ENCODE measurements at regions not wholly inside any gene's neighbourhood (a gene's known extent, or its start where the extent isn't known, plus 50 kb on each side); places are given as distances from the start of the nearest gene placed in this dataset.

DNA sequence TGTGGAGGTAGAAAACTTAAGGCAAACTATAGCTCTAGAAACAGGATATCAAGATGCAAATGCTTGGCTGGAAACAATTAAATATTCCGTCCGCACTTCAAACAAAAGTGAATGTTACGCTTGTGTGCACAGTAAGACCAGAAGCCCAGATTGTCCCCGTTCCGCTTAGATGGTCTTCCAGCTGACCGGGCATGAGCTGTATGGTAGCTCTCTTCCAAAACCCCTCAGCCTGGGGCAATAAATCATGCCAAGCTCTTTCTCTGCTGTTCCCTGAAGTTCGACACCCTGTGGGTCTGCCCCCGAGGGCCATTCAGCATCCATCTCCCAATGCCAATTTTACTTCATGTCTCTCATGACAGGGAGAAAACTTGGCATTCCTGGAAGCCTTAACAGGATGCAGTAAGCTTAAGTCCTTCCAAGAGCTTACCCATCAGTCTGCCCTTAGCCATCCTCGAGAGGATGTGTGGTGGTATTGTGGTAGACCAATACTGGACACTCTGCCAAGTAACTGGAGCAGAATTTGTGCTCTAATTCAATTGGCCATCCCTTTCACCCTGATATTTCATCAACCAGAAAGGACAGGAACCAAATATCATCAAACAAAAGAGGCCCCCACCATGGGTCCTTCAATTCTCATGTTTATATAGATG, 70.7 kb upstream of the RANBP6 start:
- intact Hi-C loops (cut with micrococcal nuclease): no loop called here
- no peak overlapping the region for H3K4me3 ChIP-seq (ENCODE audit: low read length)
- no peak overlapping the region for H3K9ac ChIP-seq (ENCODE audit: low read length)
- POLR2A ChIA-PET (ENCODE audit: unreplicated experiment): no interaction called here
- H3K9me3 ChIP-seq (ENCODE audit: low read length): no peaks in the 10 kb centered on the region
- no peaks in the 10 kb centered on the region for H3K9me2 ChIP-seq (replicated peaks; ENCODE audit: low read length)
- no peaks in the 10 kb centered on the region for H3K79me2 ChIP-seq (ENCODE audit: low read length)
- CTCF ChIA-PET: no interaction called here
- no peak overlapping the region for H3K4me2 ChIP-seq (ENCODE audit: low read length)
- H3K36me3 ChIP-seq (ENCODE audit: low read depth, low read length): no peaks in the 10 kb centered on the region
- H3K27ac ChIP-seq (ENCODE audit: low read length): no peak overlapping the region
- no peak for TF ChIP-seq EZH2 (IDR thresholded peaks at IDR 0.05; ENCODE audit: low read length, unreplicated experiment)
- ATAC-seq: no peak
- no peaks in the 10 kb centered on the region for H3F3A ChIP-seq (ENCODE audit: low read length, unreplicated experiment)
- no TSS peak for BruUV-seq (replicated peaks)
- H3K4me1 ChIP-seq (ENCODE audit: insufficient read depth, low read length): no peaks in the 10 kb centered on the region
- no peaks in the 10 kb centered on the region for H4K20me1 ChIP-seq (ENCODE audit: low read length)
- H2AFZ ChIP-seq (ENCODE audit: low read length): no peak overlapping the region
- H3K27me3 ChIP-seq (ENCODE audit: low read length): no peaks in the 10 kb centered on the region
- DNase-seq: no peak

DNA sequence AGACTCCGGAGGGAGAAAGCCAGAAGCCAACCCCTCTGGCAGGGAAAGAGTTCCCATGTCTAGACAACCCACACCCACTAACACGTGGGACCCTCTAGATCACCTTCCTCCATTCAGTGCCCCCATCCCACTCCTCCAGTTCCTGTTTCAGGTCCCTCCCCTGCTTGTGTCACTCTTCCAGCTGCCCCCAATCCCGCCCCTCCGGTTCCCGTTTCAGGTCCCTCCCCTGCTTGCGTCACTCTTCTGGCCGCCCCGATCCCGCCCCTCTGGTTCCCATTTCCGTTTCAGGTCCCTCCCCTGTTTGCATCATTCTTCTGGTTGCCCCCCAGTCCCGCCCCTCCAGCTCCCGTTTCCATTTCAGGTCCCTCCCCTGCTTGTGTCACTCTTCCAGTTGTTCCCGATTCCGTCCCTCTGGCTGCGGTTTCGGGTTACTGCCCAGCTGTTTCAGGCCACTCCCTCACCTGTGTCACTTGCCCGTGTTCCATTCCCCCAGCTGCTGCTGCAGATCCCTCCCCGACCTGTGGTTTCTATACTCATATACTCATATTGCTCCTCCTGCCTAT, 64.8 kb upstream of the RANBP6 start:
- Histone ChIP-seq H3K27ac (ENCODE audit: low read length) (peak overlapping the region; percentile 54), H3K4me1 (ENCODE audit: insufficient read depth, low read length) (peaks cover 11% of the 10 kb centered on the region), H3K36me3 (ENCODE audit: low read depth, low read length) (no peaks in the 10 kb centered on the region), H3K4me3 (ENCODE audit: low read length) (peak overlapping the region; percentile 62), H3F3A (ENCODE audit: low read length, unreplicated experiment) (no peaks in the 10 kb centered on the region), H4K20me1 (ENCODE audit: low read length) (no peaks in the 10 kb centered on the region), H3K9me2 (replicated peaks; ENCODE audit: low read length) (no peaks in the 10 kb centered on the region), H3K79me2 (ENCODE audit: low read length) (no peaks in the 10 kb centered on the region), H3K4me2 (ENCODE audit: low read length) (peak overlapping the region; percentile 73), H3K27me3 (ENCODE audit: low read length) (no peaks in the 10 kb centered on the region), H2AFZ (ENCODE audit: low read length) (peak overlapping the region; percentile 78), H3K9ac (ENCODE audit: low read length) (peak overlapping the region; percentile 61), H3K9me3 (ENCODE audit: low read length) (no peaks in the 10 kb centered on the region)
- no TSS peak for BruUV-seq (replicated peaks)
- POLR2A ChIA-PET (ENCODE audit: unreplicated experiment): interaction anchor here (0.6 kb wide), 4 partner anchors 72 to 461 kb away, joined by 5 to 13 read pairs (median 12); a partner anchor contains a TSS
- DNase-seq (peak; percentile 92), ATAC-seq (peak; percentile 93)
- intact Hi-C loops (cut with micrococcal nuclease): loop anchor here (1.0 kb wide), 1 partner anchor 22 kb away; no protein-coding TSS in a partner anchor
- CTCF ChIA-PET: interaction anchor here (0.6 to 1.2 kb wide), 4 partner anchors 26 to 226 kb away, joined by 3 to 5 read pairs (median 4); no protein-coding TSS in a partner anchor
- TF ChIP-seq EZH2 (IDR thresholded peaks at IDR 0.05; ENCODE audit: low read length, unreplicated experiment) (no peak), EZH2phosphoT487 (IDR thresholded peaks at IDR 0.05; ENCODE audit: borderline replicate concordance, low read length) (no peak)
- TF ChIP-seq, protein P1, sequence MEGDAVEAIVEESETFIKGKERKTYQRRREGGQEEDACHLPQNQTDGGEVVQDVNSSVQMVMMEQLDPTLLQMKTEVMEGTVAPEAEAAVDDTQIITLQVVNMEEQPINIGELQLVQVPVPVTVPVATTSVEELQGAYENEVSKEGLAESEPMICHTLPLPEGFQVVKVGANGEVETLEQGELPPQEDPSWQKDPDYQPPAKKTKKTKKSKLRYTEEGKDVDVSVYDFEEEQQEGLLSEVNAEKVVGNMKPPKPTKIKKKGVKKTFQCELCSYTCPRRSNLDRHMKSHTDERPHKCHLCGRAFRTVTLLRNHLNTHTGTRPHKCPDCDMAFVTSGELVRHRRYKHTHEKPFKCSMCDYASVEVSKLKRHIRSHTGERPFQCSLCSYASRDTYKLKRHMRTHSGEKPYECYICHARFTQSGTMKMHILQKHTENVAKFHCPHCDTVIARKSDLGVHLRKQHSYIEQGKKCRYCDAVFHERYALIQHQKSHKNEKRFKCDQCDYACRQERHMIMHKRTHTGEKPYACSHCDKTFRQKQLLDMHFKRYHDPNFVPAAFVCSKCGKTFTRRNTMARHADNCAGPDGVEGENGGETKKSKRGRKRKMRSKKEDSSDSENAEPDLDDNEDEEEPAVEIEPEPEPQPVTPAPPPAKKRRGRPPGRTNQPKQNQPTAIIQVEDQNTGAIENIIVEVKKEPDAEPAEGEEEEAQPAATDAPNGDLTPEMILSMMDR (conservative IDR thresholded peaks at IDR 0.05; ENCODE audit: low read depth, low read length): no peak

DNA sequence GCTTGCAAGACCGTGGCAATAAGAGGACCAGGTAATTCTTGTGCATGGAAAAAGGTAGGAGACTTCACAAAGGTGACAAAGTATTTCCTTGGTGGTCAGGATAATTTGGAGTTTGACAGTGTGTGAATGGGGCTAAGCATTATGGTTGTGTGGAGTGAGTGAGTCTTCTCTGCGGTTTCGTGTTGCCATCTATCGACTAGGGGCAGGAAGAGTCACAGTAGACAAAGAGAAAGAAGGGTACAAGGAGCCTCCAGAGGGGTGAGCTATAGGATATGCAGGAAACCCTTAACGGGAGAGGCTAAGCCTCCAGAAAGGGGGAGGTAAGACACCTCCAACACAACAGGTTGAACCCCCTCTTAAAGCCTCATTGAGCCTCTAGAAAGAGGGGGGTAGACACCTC, 64.0 kb upstream of the RANBP6 start:
- Histone ChIP-seq H2AFZ (ENCODE audit: low read length) (no peak overlapping the region), H3K4me1 (ENCODE audit: insufficient read depth, low read length) (peaks cover 12% of the 10 kb centered on the region), H3K4me3 (ENCODE audit: low read length) (peak overlapping the region; percentile 62), H4K20me1 (ENCODE audit: low read length) (no peaks in the 10 kb centered on the region), H3K79me2 (ENCODE audit: low read length) (no peaks in the 10 kb centered on the region), H3K9me3 (ENCODE audit: low read length) (no peaks in the 10 kb centered on the region), H3F3A (ENCODE audit: low read length, unreplicated experiment) (no peaks in the 10 kb centered on the region), H3K36me3 (ENCODE audit: low read depth, low read length) (no peaks in the 10 kb centered on the region), H3K27me3 (ENCODE audit: low read length) (no peaks in the 10 kb centered on the region), H3K4me2 (ENCODE audit: low read length) (peak overlapping the region; percentile 73), H3K27ac (ENCODE audit: low read length) (no peak overlapping the region; the same call in 1 of the 2 replicates), H3K9me2 (replicated peaks; ENCODE audit: low read length) (no peaks in the 10 kb centered on the region), H3K9ac (ENCODE audit: low read length) (peak overlapping the region; percentile 61; the same call in 1 of the 2 replicates)
- no TSS peak for BruUV-seq (replicated peaks)
- TF ChIP-seq, protein P1 (conservative IDR thresholded peaks at IDR 0.05; ENCODE audit: low read depth, low read length): no peak
- TF ChIP-seq EZH2phosphoT487 (IDR thresholded peaks at IDR 0.05; ENCODE audit: borderline replicate concordance, low read length): no peak
- TF ChIP-seq EZH2 (IDR thresholded peaks at IDR 0.05; ENCODE audit: low read length, unreplicated experiment): no peak
- intact Hi-C loops (cut with micrococcal nuclease): loop anchor here (10.0 kb wide), 1 partner anchor 55 kb away; no protein-coding TSS in a partner anchor
- ChIA-PET POLR2A (ENCODE audit: unreplicated experiment) (no interaction called here), CTCF (no interaction called here)
- ATAC-seq (no peak), DNase-seq (no peak)

Data from PC-3 (cell line).